Thyroid gland (tissue), 4 donors: ENCODE measurements at regions not wholly inside any gene's neighbourhood (a gene's known extent, or its start where the extent isn't known, plus 50 kb on each side); places are given as distances from the start of the nearest gene placed in this dataset.

Source experiments
- CTCF ChIP-seq, 6 experiments: fragments of 200-600 bp in 3 of 6; fragments of 450-650 bp in 3 of 6; sonication (generic) in 3 of 6; IDR thresholded peaks; one replicate each; pipeline ENCODE4 v1.5.1; 2016 to 2019; ENCODE audit warnings: antibody characterized with exemption in 6 of 6, mild to moderate bottlenecking in 2 of 6, inconsistent platforms in 1 of 6, moderate library complexity in 1 of 6
- POLR2A ChIP-seq, 2 donors: fragments of 450-650 bp; IDR thresholded peaks; one replicate each; pipeline ENCODE4 v1.6.1; 2017; ENCODE audit warnings: antibody characterized with exemption in 2 of 2, mild to moderate bottlenecking in 2 of 2, moderate library complexity in 1 of 2

GRCh38 chr4:32342054-32342453, 1621.9 kb downstream of the PCDH7 start:
- TF ChIP-seq CTCF (IDR thresholded peaks at IDR 0.05) (no peak), POLR2A (IDR thresholded peaks at IDR 0.05) (no peak)
